ENCODE measurements at regions not wholly inside any gene's neighbourhood (a gene's known extent, or its start where the extent isn't known, plus 50 kb on each side); places are given as distances from the start of the nearest gene placed in this dataset.

DNA sequence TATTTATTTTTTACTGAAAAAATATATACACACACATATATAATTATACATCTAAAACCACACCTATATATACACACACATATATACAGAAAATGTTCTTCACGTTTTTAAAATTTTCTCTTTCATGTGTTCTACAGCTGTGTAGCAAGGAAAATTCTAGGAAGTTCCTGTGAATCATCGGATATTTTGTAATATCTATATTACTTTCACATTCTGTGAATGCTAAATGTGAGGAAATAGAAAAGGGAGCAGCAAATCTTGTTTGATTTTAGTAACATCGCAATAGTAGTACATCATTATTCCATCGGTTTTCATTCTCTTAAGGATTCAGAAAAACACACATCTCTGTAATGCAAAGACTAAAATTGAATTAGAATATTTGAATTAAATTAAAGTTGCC, 836.8 kb upstream of the NECTIN3 start:
- Histone ChIP-seq H3K36me3 (ENCODE audit: control insufficient read depth in 3 of 3, insufficient read depth in 2 of 3, low read depth in 1 of 3, low read length in 3 of 3) (no peaks in the 10 kb centered on the region), H3K4me1 (ENCODE audit: control insufficient read depth in 3 of 3, insufficient read depth in 2 of 3, low read depth in 1 of 3, low read length in 2 of 3) (no peaks in the 10 kb centered on the region), H3K9me3 (ENCODE audit: control insufficient read depth in 2 of 2, insufficient read depth in 1 of 2, low read depth in 1 of 2, low read length in 1 of 2) (no peaks in the 10 kb centered on the region), H3K27ac (ENCODE audit: low read depth in 1 of 3, low read length in 2 of 3) (no peak overlapping the region), H3K27me3 (ENCODE audit: control insufficient read depth in 3 of 3, insufficient read depth in 3 of 3, low read length in 3 of 3) (no peaks in the 10 kb centered on the region), H3K4me3 (ENCODE audit: low read depth in 1 of 3, low read length in 3 of 3) (no peak overlapping the region)
- FAIRE-seq (no peak), DNase-seq (no peak)
- 84 to 86% (median 84%) methylated on average over 4 of the region's 4 CpGs for WGBS, 3 donors

DNA sequence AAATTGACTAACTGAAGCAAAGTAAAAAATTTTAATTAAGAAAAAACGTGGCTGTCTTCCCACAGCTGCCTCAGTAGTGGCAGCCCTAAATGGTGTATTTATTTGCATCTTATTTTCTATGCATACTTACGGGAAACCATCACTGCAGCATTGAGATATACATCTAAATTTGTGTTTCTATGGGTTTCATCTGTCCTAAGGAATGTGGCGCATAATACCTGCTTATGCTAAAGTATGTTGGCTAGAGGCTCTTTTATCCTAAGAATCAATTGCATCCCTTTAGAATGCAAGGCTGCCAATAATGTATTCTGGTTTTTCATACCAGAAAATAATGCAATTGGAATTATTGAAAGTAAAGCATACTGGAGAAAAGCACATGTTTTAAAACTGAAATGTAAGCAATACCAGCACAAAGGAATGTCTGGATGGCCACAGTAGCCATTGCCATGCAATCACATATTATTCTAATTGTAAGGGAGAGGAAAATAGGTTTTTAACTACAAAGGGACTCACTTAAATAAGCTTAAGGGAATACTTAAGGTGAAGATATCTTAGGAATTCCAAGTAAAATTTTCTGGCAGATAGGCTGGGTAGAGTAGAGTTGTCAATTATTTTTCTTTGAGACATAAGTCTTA, 834.5 kb upstream of the NECTIN3 start:
- H3K4me1 ChIP-seq (ENCODE audit: control insufficient read depth in 3 of 3, insufficient read depth in 2 of 3, low read depth in 1 of 3, low read length in 2 of 3) = no peaks in the 10 kb centered on the region
- no peak overlapping the region for H3K27ac ChIP-seq (ENCODE audit: low read depth in 1 of 3, low read length in 2 of 3)
- no peaks in the 10 kb centered on the region for H3K36me3 ChIP-seq (ENCODE audit: control insufficient read depth in 3 of 3, insufficient read depth in 2 of 3, low read depth in 1 of 3, low read length in 3 of 3)
- H3K27me3 ChIP-seq (ENCODE audit: control insufficient read depth in 3 of 3, insufficient read depth in 3 of 3, low read length in 3 of 3) = no peaks in the 10 kb centered on the region
- H3K4me3 ChIP-seq (ENCODE audit: low read depth in 1 of 3, low read length in 3 of 3) = no peak overlapping the region
- H3K9me3 ChIP-seq (ENCODE audit: control insufficient read depth in 2 of 2, insufficient read depth in 1 of 2, low read depth in 1 of 2, low read length in 1 of 2) = no peaks in the 10 kb centered on the region
- FAIRE-seq (no peak), DNase-seq (no peak)
- WGBS, 3 donors = 57 to 71% (median 69%) methylated on average over 3 of the region's 3 CpGs

GRCh38 chr3:110243081-110243480, 828.5 kb upstream of the NECTIN3 start:
- Histone ChIP-seq H3K4me1 (ENCODE audit: control insufficient read depth in 3 of 3, insufficient read depth in 2 of 3, low read depth in 1 of 3, low read length in 2 of 3) (no peaks in the 10 kb centered on the region), H3K4me3 (ENCODE audit: low read depth in 1 of 3, low read length in 3 of 3) (no peak overlapping the region), H3K36me3 (ENCODE audit: control insufficient read depth in 3 of 3, insufficient read depth in 2 of 3, low read depth in 1 of 3, low read length in 3 of 3) (no peaks in the 10 kb centered on the region), H3K9me3 (ENCODE audit: control insufficient read depth in 2 of 2, insufficient read depth in 1 of 2, low read depth in 1 of 2, low read length in 1 of 2) (no peaks in the 10 kb centered on the region), H3K27me3 (ENCODE audit: control insufficient read depth in 3 of 3, insufficient read depth in 3 of 3, low read length in 3 of 3) (no peaks in the 10 kb centered on the region), H3K27ac (ENCODE audit: low read depth in 1 of 3, low read length in 2 of 3) (no peak overlapping the region)
- WGBS, 3 donors = 76 to 93% (median 88%) methylated on average over 4 of the region's 4 CpGs
- FAIRE-seq = no peak
- DNase-seq = no peak

DNA sequence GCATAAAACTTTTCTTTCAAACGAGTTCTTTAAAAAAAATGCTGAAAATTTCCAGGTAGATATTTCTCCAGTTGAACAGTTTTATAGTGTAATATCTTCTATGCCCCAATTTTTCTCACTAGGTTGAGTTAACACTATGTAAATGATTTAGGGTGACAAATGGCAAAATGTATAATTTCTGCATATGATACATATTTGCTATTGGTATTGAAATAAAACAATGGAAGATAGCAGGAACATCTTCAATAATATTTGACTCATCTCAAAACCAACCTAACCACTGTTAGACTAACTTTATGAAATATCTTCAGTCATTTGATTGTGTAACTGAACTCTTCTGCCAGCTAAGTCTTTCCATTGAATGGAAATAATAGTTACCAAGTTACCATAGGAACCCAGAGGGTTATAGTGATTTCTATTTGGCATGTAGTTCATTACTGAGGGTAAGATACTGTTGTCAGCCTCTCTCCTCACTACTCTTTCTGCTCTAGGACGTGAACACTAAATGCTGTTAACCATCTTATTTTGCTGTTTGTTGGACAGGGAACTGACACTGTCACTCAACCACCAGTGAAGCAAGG, 824.7 kb upstream of the NECTIN3 start:
- Histone ChIP-seq H3K27ac (ENCODE audit: low read depth in 1 of 3, low read length in 2 of 3) (no peak overlapping the region), H3K36me3 (ENCODE audit: control insufficient read depth in 3 of 3, insufficient read depth in 2 of 3, low read depth in 1 of 3, low read length in 3 of 3) (no peaks in the 10 kb centered on the region), H3K9me3 (ENCODE audit: control insufficient read depth in 2 of 2, insufficient read depth in 1 of 2, low read depth in 1 of 2, low read length in 1 of 2) (no peaks in the 10 kb centered on the region), H3K4me1 (ENCODE audit: control insufficient read depth in 3 of 3, insufficient read depth in 2 of 3, low read depth in 1 of 3, low read length in 2 of 3) (no peaks in the 10 kb centered on the region), H3K4me3 (ENCODE audit: low read depth in 1 of 3, low read length in 3 of 3) (no peak overlapping the region), H3K27me3 (ENCODE audit: control insufficient read depth in 3 of 3, insufficient read depth in 3 of 3, low read length in 3 of 3) (no peaks in the 10 kb centered on the region)
- no peak for DNase-seq
- FAIRE-seq = no peak
- whole genome bisulfite sequencing, 3 donors = 34 to 40% (median 36%) methylated on average over 2 of the region's 2 CpGs

DNA sequence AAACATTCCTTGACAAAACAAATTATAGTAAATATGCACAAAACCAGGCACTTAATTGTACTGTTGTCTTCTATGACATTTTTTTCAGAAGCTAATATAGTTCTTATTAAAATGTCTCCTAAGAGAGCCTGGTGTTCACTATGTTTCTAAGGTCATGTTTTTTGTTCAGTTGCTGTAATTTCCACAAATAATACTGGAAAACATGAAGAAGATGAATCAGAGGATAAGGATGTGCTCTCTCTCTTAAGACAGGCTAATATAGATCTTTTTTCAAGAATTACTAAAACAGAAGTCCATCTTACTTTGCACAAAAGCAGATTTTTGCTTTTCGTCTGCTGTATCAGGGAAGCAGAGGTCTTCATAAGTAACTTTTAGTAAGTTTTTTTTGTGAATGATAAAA, 823.0 kb upstream of the NECTIN3 start:
- DNase-seq (no peak), FAIRE-seq (no peak)
- no peak overlapping the region for H3K4me3 ChIP-seq (ENCODE audit: low read depth in 1 of 3, low read length in 3 of 3)
- H3K4me1 ChIP-seq (ENCODE audit: control insufficient read depth in 3 of 3, insufficient read depth in 2 of 3, low read depth in 1 of 3, low read length in 2 of 3) = no peaks in the 10 kb centered on the region
- WGBS, 3 donors = 79 to 93% (median 92%) methylated on average over 1 of the region's 1 CpG
- H3K27me3 ChIP-seq (ENCODE audit: control insufficient read depth in 3 of 3, insufficient read depth in 3 of 3, low read length in 3 of 3) = no peaks in the 10 kb centered on the region
- no peaks in the 10 kb centered on the region for H3K9me3 ChIP-seq (ENCODE audit: control insufficient read depth in 2 of 2, insufficient read depth in 1 of 2, low read depth in 1 of 2, low read length in 1 of 2)
- H3K27ac ChIP-seq (ENCODE audit: low read depth in 1 of 3, low read length in 2 of 3) = no peak overlapping the region
- no peaks in the 10 kb centered on the region for H3K36me3 ChIP-seq (ENCODE audit: control insufficient read depth in 3 of 3, insufficient read depth in 2 of 3, low read depth in 1 of 3, low read length in 3 of 3)

DNA sequence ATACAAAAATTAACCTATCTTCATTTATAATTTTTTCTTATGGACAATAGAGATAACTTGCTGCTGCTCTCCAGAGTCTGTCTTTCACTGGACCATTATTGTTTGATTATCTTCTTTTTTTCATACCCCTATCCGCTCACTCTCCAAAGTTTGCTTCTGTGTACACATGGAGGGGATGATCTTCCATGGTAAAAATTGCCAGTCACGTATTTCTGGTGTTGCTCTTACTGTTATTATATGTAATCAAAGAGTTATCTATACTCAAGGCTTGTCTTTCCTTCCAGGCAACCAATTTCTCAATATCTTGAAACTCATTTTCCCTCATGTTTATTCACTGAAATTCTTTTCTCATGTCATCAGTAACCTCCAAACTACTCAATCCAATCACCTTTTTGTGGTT, 817.8 kb upstream of the NECTIN3 start:
- Histone ChIP-seq H3K4me1 (ENCODE audit: control insufficient read depth in 3 of 3, insufficient read depth in 2 of 3, low read depth in 1 of 3, low read length in 2 of 3) (no peaks in the 10 kb centered on the region), H3K27ac (ENCODE audit: low read depth in 1 of 3, low read length in 2 of 3) (no peak overlapping the region), H3K36me3 (ENCODE audit: control insufficient read depth in 3 of 3, insufficient read depth in 2 of 3, low read depth in 1 of 3, low read length in 3 of 3) (no peaks in the 10 kb centered on the region), H3K9me3 (ENCODE audit: control insufficient read depth in 2 of 2, insufficient read depth in 1 of 2, low read depth in 1 of 2, low read length in 1 of 2) (no peaks in the 10 kb centered on the region), H3K4me3 (ENCODE audit: low read depth in 1 of 3, low read length in 3 of 3) (no peak overlapping the region), H3K27me3 (ENCODE audit: control insufficient read depth in 3 of 3, insufficient read depth in 3 of 3, low read length in 3 of 3) (no peaks in the 10 kb centered on the region)
- 72 to 82% (median 75%) methylated on average over 2 of the region's 2 CpGs for WGBS, 3 donors
- DNase-seq (no peak), FAIRE-seq (no peak)

DNA sequence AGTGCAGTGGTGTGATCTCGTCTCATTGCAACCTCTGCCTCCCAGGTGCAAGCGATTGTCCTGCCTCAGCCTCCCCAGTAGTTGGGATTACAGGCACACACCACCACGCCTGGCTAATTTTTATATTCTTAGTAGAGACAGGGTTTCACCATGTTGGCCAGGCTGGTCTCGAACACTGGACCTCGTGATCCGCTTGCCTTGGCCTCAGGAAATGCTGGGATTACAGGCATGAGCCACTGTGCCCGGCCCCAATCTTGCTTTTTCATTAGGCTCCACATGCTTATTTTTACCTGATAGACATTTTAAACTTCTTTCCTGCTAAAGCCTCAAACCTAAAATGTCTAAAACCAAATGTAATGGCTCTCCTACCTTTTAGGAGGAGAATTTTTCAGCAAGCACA, 817.0 kb upstream of the NECTIN3 start:
- H3K36me3 ChIP-seq (ENCODE audit: control insufficient read depth in 3 of 3, insufficient read depth in 2 of 3, low read depth in 1 of 3, low read length in 3 of 3) = no peaks in the 10 kb centered on the region
- H3K4me1 ChIP-seq (ENCODE audit: control insufficient read depth in 3 of 3, insufficient read depth in 2 of 3, low read depth in 1 of 3, low read length in 2 of 3) = no peaks in the 10 kb centered on the region
- FAIRE-seq (no peak), DNase-seq (no peak)
- WGBS, 3 donors = 89 to 93% (median 93%) methylated on average over 7 of the region's 7 CpGs
- H3K4me3 ChIP-seq (ENCODE audit: low read depth in 1 of 3, low read length in 3 of 3) = no peak overlapping the region
- no peak overlapping the region for H3K27ac ChIP-seq (ENCODE audit: low read depth in 1 of 3, low read length in 2 of 3)
- H3K27me3 ChIP-seq (ENCODE audit: control insufficient read depth in 3 of 3, insufficient read depth in 3 of 3, low read length in 3 of 3) = no peaks in the 10 kb centered on the region
- no peaks in the 10 kb centered on the region for H3K9me3 ChIP-seq (ENCODE audit: control insufficient read depth in 2 of 2, insufficient read depth in 1 of 2, low read depth in 1 of 2, low read length in 1 of 2)

GRCh38 chr3:110261141-110261540, 810.5 kb upstream of the NECTIN3 start:
- Histone ChIP-seq H3K27me3 (ENCODE audit: control insufficient read depth in 3 of 3, insufficient read depth in 3 of 3, low read length in 3 of 3) (peaks cover 0 to 1% (median 0%) of the 10 kb centered on the region in 3 donors), H3K36me3 (ENCODE audit: control insufficient read depth in 3 of 3, insufficient read depth in 2 of 3, low read depth in 1 of 3, low read length in 3 of 3) (no peaks in the 10 kb centered on the region), H3K4me1 (ENCODE audit: control insufficient read depth in 3 of 3, insufficient read depth in 2 of 3, low read depth in 1 of 3, low read length in 2 of 3) (peaks cover 0 to 5% (median 0%) of the 10 kb centered on the region in 3 donors), H3K27ac (ENCODE audit: low read depth in 1 of 3, low read length in 2 of 3) (no peak overlapping the region), H3K9me3 (ENCODE audit: control insufficient read depth in 2 of 2, insufficient read depth in 1 of 2, low read depth in 1 of 2, low read length in 1 of 2) (no peaks in the 10 kb centered on the region), H3K4me3 (ENCODE audit: low read depth in 1 of 3, low read length in 3 of 3) (no peak overlapping the region)
- DNase-seq (no peak), FAIRE-seq (no peak)
- 65 to 89% (median 80%) methylated on average over 1 of the region's 1 CpG for WGBS, 3 donors

DNA sequence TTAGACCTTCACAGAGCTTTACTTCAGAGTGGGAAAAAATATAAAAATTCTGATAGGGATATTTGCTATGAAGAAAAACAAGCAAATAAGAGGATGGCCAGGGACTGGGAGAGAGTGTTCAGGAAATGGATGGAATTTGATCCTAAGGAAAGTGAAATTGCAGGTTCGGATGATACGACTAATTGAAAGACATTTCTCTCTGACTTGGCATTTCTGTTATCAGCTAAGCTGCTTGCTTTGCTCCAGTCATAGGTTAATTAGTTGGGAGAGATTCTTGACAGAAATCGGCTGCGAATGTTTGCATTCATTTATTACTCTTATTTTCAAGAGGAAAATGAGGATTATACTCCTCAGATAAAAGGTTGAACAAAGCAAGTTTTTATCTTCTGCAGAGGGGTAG, 808.7 kb upstream of the NECTIN3 start:
- Histone ChIP-seq H3K4me1 (ENCODE audit: control insufficient read depth in 3 of 3, insufficient read depth in 2 of 3, low read depth in 1 of 3, low read length in 2 of 3) (peaks cover 0 to 5% (median 0%) of the 10 kb centered on the region in 3 donors), H3K4me3 (ENCODE audit: low read depth in 1 of 3, low read length in 3 of 3) (no peak overlapping the region), H3K27ac (ENCODE audit: low read depth in 1 of 3, low read length in 2 of 3) (no peak overlapping the region), H3K36me3 (ENCODE audit: control insufficient read depth in 3 of 3, insufficient read depth in 2 of 3, low read depth in 1 of 3, low read length in 3 of 3) (no peaks in the 10 kb centered on the region), H3K27me3 (ENCODE audit: control insufficient read depth in 3 of 3, insufficient read depth in 3 of 3, low read length in 3 of 3) (peaks cover 0 to 1% (median 0%) of the 10 kb centered on the region in 3 donors), H3K9me3 (ENCODE audit: control insufficient read depth in 2 of 2, insufficient read depth in 1 of 2, low read depth in 1 of 2, low read length in 1 of 2) (no peaks in the 10 kb centered on the region)
- 22 to 52% (median 37%) methylated on average over 4 of the region's 4 CpGs for WGBS, 3 donors
- peak; percentile 62 to 63 for DNase-seq
- no peak for FAIRE-seq

Measured in small intestine (tissue), 7 donors.